ENCODE measurements at regions not wholly inside any gene's neighbourhood (a gene's known extent, or its start where the extent isn't known, plus 50 kb on each side); places are given as distances from the start of the nearest gene placed in this dataset.

DNA sequence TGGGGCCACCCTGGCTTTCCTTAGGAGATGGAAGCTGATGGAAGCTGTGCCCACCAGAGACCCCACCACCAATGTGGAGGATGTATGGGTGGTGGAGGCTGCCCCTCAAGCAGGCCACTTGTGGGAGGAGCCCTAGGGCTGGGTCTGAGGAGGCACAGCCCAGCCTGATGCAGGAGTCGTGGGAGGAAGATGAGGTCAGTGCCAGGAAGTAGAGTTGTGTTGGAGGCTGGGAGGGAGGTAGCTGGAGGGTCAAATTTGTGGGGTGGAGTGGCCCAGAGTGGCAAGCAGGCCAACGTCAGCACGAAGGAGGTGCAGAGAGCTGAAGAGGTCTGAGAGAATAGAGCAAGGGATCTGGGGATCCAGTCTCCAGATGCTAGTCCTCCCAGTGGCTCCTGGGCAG, 119.0 kb upstream of the USP24 start:
- TF ChIP-seq, protein P1, sequence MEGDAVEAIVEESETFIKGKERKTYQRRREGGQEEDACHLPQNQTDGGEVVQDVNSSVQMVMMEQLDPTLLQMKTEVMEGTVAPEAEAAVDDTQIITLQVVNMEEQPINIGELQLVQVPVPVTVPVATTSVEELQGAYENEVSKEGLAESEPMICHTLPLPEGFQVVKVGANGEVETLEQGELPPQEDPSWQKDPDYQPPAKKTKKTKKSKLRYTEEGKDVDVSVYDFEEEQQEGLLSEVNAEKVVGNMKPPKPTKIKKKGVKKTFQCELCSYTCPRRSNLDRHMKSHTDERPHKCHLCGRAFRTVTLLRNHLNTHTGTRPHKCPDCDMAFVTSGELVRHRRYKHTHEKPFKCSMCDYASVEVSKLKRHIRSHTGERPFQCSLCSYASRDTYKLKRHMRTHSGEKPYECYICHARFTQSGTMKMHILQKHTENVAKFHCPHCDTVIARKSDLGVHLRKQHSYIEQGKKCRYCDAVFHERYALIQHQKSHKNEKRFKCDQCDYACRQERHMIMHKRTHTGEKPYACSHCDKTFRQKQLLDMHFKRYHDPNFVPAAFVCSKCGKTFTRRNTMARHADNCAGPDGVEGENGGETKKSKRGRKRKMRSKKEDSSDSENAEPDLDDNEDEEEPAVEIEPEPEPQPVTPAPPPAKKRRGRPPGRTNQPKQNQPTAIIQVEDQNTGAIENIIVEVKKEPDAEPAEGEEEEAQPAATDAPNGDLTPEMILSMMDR (IDR thresholded peaks at IDR 0.05; ENCODE audit: low read depth, low read length, missing control alignments), result no peak
- DNase-seq (ENCODE audit: low read depth), result no peak

GRCh38 chr1:55333461-55333860, 118.3 kb upstream of the USP24 start:
- TF ChIP-seq, protein P1 (IDR thresholded peaks at IDR 0.05; ENCODE audit: low read depth, low read length, missing control alignments), result no peak
- no peak overlapping the region for H3K4me3 ChIP-seq (ENCODE audit: low read depth, low read length)
- no peak for DNase-seq (ENCODE audit: low read depth)

More for the DNA sequence above, 119.0 kb upstream of the USP24 start:
- no peak overlapping the region for H3K4me3 ChIP-seq (ENCODE audit: low read depth, low read length)

DNA sequence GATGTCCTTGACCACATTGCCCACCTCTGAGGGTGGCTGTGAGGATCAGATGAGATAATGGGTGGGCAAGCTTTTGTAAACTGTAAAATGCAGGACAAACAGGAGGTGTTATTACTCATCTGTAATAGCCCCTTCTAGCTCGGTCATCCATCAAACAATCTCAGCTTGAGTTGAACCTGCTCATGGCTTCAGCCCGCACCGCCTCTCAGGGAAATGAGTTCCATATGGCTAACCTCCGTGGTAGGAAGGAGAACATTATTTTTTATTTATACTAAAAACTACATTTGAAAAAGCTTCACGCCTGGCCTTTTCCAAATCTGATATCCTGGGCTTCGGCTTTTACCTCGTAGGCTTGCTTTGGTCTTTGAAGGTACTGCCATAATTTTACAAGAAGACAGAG, 116.2 kb upstream of the USP24 start:
- DNase-seq (ENCODE audit: low read depth), result no peak
- TF ChIP-seq, protein P1 (IDR thresholded peaks at IDR 0.05; ENCODE audit: low read depth, low read length, missing control alignments), result no peak

GRCh38 chr1:55329808-55330432, 114.8 kb upstream of the USP24 start:
- TF ChIP-seq, protein P1 (IDR thresholded peaks at IDR 0.05; ENCODE audit: low read depth, low read length, missing control alignments), result no peak
- no peak for DNase-seq (ENCODE audit: low read depth)

More for the DNA sequence above, 116.2 kb upstream of the USP24 start:
- H3K4me3 ChIP-seq (ENCODE audit: low read depth, low read length), result no peak overlapping the region

GRCh38 chr1:55329091-55329490, 113.9 kb upstream of the USP24 start:
- no peak for DNase-seq (ENCODE audit: low read depth)
- TF ChIP-seq, protein P1 (IDR thresholded peaks at IDR 0.05; ENCODE audit: low read depth, low read length, missing control alignments), result no peak
- no peak overlapping the region for H3K4me3 ChIP-seq (ENCODE audit: low read depth, low read length)

More at GRCh38 chr1:55329808-55330432, 114.8 kb upstream of the USP24 start:
- no peak overlapping the region for H3K4me3 ChIP-seq (ENCODE audit: low read depth, low read length)

- no peak for DNase-seq (ENCODE audit: low read depth)
- TF ChIP-seq, protein P1 (IDR thresholded peaks at IDR 0.05; ENCODE audit: low read depth, low read length, missing control alignments), result no peak
- H3K4me3 ChIP-seq (ENCODE audit: low read depth, low read length), result no peak overlapping the region
These were observed 111.5 kb upstream of the USP24 start for GRCh38 chr1:55326496-55327243.

All from GM12864 (cell line).